OCI-LY1 (cell line): ENCODE measurements at regions not wholly inside any gene's neighbourhood (a gene's known extent, or its start where the extent isn't known, plus 50 kb on each side); places are given as distances from the start of the nearest gene placed in this dataset.

Experiments
- EZH2 ChIP-seq: fragments of 200-600 bp; sonication (generic), shearing (Covaris generic); IDR thresholded peaks from 2 replicates; pipeline ENCODE4 v1.8.0; 2017; ENCODE audit warnings: borderline replicate concordance, mixed run types, mild to moderate bottlenecking, antibody characterized with exemption, low read length, moderate library complexity, mixed read lengths
- TF ChIP-seq, protein P1 (sequence below): fragments of 200-600 bp; sonication (generic), shearing (Covaris generic); IDR thresholded peaks from 2 replicates; pipeline ENCODE4 v1.5.1; 2017; ENCODE audit warnings: mild to moderate bottlenecking, antibody characterized with exemption, low read length, moderate library complexity, mixed read lengths

DNA sequence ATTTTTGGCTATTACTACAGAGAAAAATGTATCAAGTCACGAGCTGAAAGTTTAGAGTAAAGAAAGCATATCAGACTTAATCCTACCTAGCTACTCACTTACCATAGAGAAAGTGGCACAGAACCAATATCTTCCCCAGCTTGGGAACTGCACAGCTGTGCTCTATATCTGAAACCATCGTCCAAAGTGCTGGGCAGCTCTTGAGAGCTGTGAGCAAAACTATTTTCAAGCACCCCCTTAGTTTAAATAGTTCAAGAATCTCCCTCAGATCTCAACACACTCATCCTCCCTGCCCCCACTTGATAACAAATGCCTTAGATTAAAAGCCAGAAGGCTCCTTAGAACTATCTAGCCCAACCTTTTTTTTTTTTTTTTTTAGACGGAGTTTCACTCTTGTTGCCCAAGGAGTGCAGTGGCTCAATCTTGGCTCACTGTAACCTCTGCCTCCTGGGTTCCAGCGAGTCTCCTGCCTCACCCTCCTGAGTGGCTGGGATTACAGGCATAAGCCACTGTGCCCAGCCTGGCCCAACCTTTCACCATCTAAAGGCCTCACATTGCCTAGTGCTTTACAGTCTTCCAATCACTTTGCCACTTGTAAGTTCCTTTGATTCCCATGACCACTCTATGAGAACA, 94.2 kb upstream of the APC start:
- TF ChIP-seq, protein P1, sequence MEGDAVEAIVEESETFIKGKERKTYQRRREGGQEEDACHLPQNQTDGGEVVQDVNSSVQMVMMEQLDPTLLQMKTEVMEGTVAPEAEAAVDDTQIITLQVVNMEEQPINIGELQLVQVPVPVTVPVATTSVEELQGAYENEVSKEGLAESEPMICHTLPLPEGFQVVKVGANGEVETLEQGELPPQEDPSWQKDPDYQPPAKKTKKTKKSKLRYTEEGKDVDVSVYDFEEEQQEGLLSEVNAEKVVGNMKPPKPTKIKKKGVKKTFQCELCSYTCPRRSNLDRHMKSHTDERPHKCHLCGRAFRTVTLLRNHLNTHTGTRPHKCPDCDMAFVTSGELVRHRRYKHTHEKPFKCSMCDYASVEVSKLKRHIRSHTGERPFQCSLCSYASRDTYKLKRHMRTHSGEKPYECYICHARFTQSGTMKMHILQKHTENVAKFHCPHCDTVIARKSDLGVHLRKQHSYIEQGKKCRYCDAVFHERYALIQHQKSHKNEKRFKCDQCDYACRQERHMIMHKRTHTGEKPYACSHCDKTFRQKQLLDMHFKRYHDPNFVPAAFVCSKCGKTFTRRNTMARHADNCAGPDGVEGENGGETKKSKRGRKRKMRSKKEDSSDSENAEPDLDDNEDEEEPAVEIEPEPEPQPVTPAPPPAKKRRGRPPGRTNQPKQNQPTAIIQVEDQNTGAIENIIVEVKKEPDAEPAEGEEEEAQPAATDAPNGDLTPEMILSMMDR = no peak
- TF ChIP-seq EZH2 = no peak
